Stomach (tissue), 4 donors: ENCODE measurements at regions not wholly inside any gene's neighbourhood (a gene's known extent, or its start where the extent isn't known, plus 50 kb on each side); places are given as distances from the start of the nearest gene placed in this dataset.

Source experiments
- CTCF ChIP-seq, 7 experiments: fragments of 450-650 bp in 4 of 7; fragments of 200-600 bp in 3 of 7; sonication (generic) in 3 of 7; IDR thresholded peaks; one replicate each; pipeline ENCODE4 v1.5.1; 2016 to 2019; ENCODE audit warnings: antibody characterized with exemption in 7 of 7, control low read depth in 2 of 7, mild to moderate bottlenecking in 1 of 7
- POLR2A ChIP-seq, 4 donors: fragments of 450-650 bp; IDR thresholded peaks; one replicate each; pipeline ENCODE4 v1.6.1; 2016; ENCODE audit warnings: antibody characterized with exemption in 4 of 4, control low read depth in 2 of 4, mild to moderate bottlenecking in 1 of 4, moderate library complexity in 1 of 4

- TF ChIP-seq CTCF (IDR thresholded peaks at IDR 0.05): no peak
- no peak for TF ChIP-seq POLR2A (IDR thresholded peaks at IDR 0.05)
Observed at GRCh38 chr13:91233291-91233690, 114.2 kb upstream of the MIR17HG start.
